H9 (cell line): ENCODE measurements at regions not wholly inside any gene's neighbourhood (a gene's known extent, or its start where the extent isn't known, plus 50 kb on each side); places are given as distances from the start of the nearest gene placed in this dataset.

ENCODE experiments used
- DNase-seq: peaks from one replicate; pipeline ENCODE4 v3.0.0-alpha.2; 2017
- H2AFZ ChIP-seq: one replicate; pipeline ENCODE4 v1.6.1; 2013; ENCODE audit warnings: mild to moderate bottlenecking, low read length, control low read depth, moderate library complexity
- H2AK5ac ChIP-seq: 2 replicates; pipeline ENCODE4 v1.6.1; 2013; ENCODE audit warnings: low read length, control low read depth, mixed read lengths; ENCODE audit not compliant: insufficient read length
- H2BK120ac ChIP-seq: one replicate; pipeline ENCODE4 v1.6.1; 2013; ENCODE audit warnings: low read depth, mild to moderate bottlenecking, low read length, control low read depth, inconsistent platforms; ENCODE audit not compliant: poor library complexity, severe bottlenecking
- H2BK12ac ChIP-seq: 2 replicates; pipeline ENCODE4 v1.6.1; 2013; ENCODE audit warnings: low read length, control low read depth, mixed read lengths, low read depth; ENCODE audit not compliant: insufficient read length
- H2BK15ac ChIP-seq: 2 replicates; pipeline ENCODE4 v1.6.1; 2013; ENCODE audit warnings: low read depth, low read length, control low read depth
- H2BK20ac ChIP-seq: one replicate; pipeline ENCODE4 v1.6.1; 2013; ENCODE audit warnings: low read depth, mild to moderate bottlenecking, low read length, control low read depth, inconsistent platforms; ENCODE audit not compliant: poor library complexity, severe bottlenecking
- H2BK5ac ChIP-seq: 2 replicates; pipeline ENCODE4 v1.6.1; 2013; ENCODE audit warnings: low read length, control low read depth, mixed read lengths; ENCODE audit not compliant: insufficient read length
- H3K14ac ChIP-seq: 2 replicates; pipeline ENCODE4 v1.6.1; 2013; ENCODE audit warnings: low read length, control low read depth; ENCODE audit not compliant: insufficient read depth
- H3K18ac ChIP-seq: 2 replicates; pipeline ENCODE4 v1.6.1; 2013; ENCODE audit warnings: low read depth, mild to moderate bottlenecking, mixed read lengths, low read length, control low read depth; ENCODE audit not compliant: insufficient read length
- H3K23ac ChIP-seq: 2 replicates; pipeline ENCODE4 v1.6.1; 2013; ENCODE audit warnings: low read length, control low read depth, mixed read lengths, low read depth; ENCODE audit not compliant: insufficient read length
- H3K23me2 ChIP-seq: 2 replicates; pipeline ENCODE4 v1.6.1; 2013; ENCODE audit warnings: low read depth, mild to moderate bottlenecking, mixed read lengths, low read length, control low read depth; ENCODE audit not compliant: insufficient read length, poor library complexity, severe bottlenecking
- H3K27ac ChIP-seq: 2 replicates; pipeline ENCODE4 v1.5.1; 2013; ENCODE audit warnings: low read length, control low read depth, mixed read lengths, low read depth; ENCODE audit not compliant: insufficient read length
- H3K27me3 ChIP-seq: 2 replicates; pipeline ENCODE4 v1.6.1; 2013; ENCODE audit warnings: low read length, control low read depth, inconsistent platforms; ENCODE audit not compliant: insufficient read depth
- H3K4ac ChIP-seq: 2 replicates; pipeline ENCODE4 v1.6.1; 2013; ENCODE audit warnings: low read depth, mild to moderate bottlenecking, control low read depth, inconsistent platforms, low read length, moderate library complexity
- H3K4me1 ChIP-seq: 2 replicates; pipeline ENCODE4 v1.6.1; 2013; ENCODE audit warnings: low read length, control low read depth, inconsistent platforms; ENCODE audit not compliant: insufficient read depth
- H3K4me2 ChIP-seq: 2 replicates; pipeline ENCODE4 v1.6.1; 2013; ENCODE audit warnings: low read length, control low read depth, mixed read lengths; ENCODE audit not compliant: insufficient read length, insufficient read depth
- H3K56ac ChIP-seq: 2 replicates; pipeline ENCODE4 v1.6.1; 2013; ENCODE audit warnings: low read depth, mild to moderate bottlenecking, mixed read lengths, low read length, control low read depth; ENCODE audit not compliant: insufficient read length
- H3K79me1 ChIP-seq: 2 replicates; pipeline ENCODE4 v1.6.1; 2013; ENCODE audit warnings: low read depth, mild to moderate bottlenecking, moderate library complexity, low read length, control low read depth, inconsistent platforms; ENCODE audit not compliant: insufficient read depth, poor library complexity, severe bottlenecking
- H3K79me2 ChIP-seq: 2 replicates; pipeline ENCODE4 v1.6.1; 2013; ENCODE audit warnings: low read length, control low read depth, inconsistent platforms; ENCODE audit not compliant: insufficient read depth
- H3K9ac ChIP-seq: 2 replicates; pipeline ENCODE4 v1.6.1; 2013; ENCODE audit warnings: low read length, control low read depth, mixed read lengths; ENCODE audit not compliant: insufficient read length; ENCODE audit errors: extremely low read depth
- H3K9me3 ChIP-seq: one replicate; pipeline ENCODE4 v1.6.1; 2013; ENCODE audit warnings: low read depth, low read length, inconsistent platforms; ENCODE audit not compliant: control insufficient read depth
- H3T11ph ChIP-seq: one replicate; pipeline ENCODE4 v1.6.1; 2013; ENCODE audit warnings: mild to moderate bottlenecking, low read length, control low read depth, inconsistent platforms
- H4K20me1 ChIP-seq: one replicate; pipeline ENCODE4 v1.6.1; 2013; ENCODE audit not compliant: control insufficient read depth, insufficient read length, insufficient read depth
- H4K5ac ChIP-seq: 2 replicates; pipeline ENCODE4 v1.6.1; 2013; ENCODE audit warnings: low read depth, mild to moderate bottlenecking, mixed read lengths, low read length, control low read depth; ENCODE audit not compliant: insufficient read length
- H4K8ac ChIP-seq: replicated peaks from 2 replicates; pipeline ENCODE4 v1.6.1; 2013; ENCODE audit warnings: low read length, control low read depth, mixed read lengths, low read depth; ENCODE audit not compliant: insufficient read length
- H4K91ac ChIP-seq: 2 replicates; pipeline ENCODE4 v1.6.1; 2013; ENCODE audit warnings: low read depth, mild to moderate bottlenecking, moderate library complexity, mixed read lengths, low read length, control low read depth; ENCODE audit not compliant: insufficient read length
- H3K27ac Mint-ChIP-seq, 3 experiments: 2 replicates in 2 of 3; 3 replicates in 1 of 3; pipeline ENCODE4 v1.8.0; 2020 to 2021; ENCODE audit warnings: mixed read lengths in 3 of 3, mild to moderate bottlenecking in 1 of 3, moderate library complexity in 1 of 3
- H3K27me3 Mint-ChIP-seq: 2 replicates; pipeline ENCODE4 v1.8.0; 2021; ENCODE audit warnings: low read depth, mild to moderate bottlenecking, moderate library complexity, mixed read lengths
- H3K36me3 Mint-ChIP-seq, 3 experiments: 2 replicates in 2 of 3; 3 replicates in 1 of 3; pipeline ENCODE4 v1.8.0; 2020 to 2021; ENCODE audit warnings: low read depth in 3 of 3, mixed read lengths in 3 of 3; ENCODE audit not compliant: insufficient read depth in 1 of 3
- H3K4me1 Mint-ChIP-seq, 2 experiments: 2 replicates each; pipeline ENCODE4 v1.8.0; 2020; ENCODE audit warnings: mixed read lengths in 2 of 2
- H3K4me3 Mint-ChIP-seq, 2 experiments: 2 replicates in 1 of 2; 3 replicates in 1 of 2; pipeline ENCODE4 v1.8.0; 2020 to 2021; ENCODE audit warnings: mild to moderate bottlenecking in 2 of 2, mixed read lengths in 2 of 2, moderate library complexity in 1 of 2
- H3K9me3 Mint-ChIP-seq, 2 experiments: 2 replicates in 1 of 2; 3 replicates in 1 of 2; pipeline ENCODE4 v1.8.0; 2020; ENCODE audit warnings: mild to moderate bottlenecking in 2 of 2, mixed read lengths in 2 of 2, moderate library complexity in 1 of 2
- WGBS: extraction: QIAGEN DNeasy Blood & Tissue Kit; methylation state at CpG from one replicate; pipeline ENCODE4 v1.1.7; 2013; ENCODE audit warnings: missing lambda C conversion rate, low lambda C conversion rate, mixed read lengths; ENCODE audit not compliant: insufficient read length; ENCODE audit errors: extremely low coverage; 5-methylcytosine and 5-hydroxymethylcytosine counted together
- TF ChIP-seq, protein P1 (sequence below): fragments of 200-600 bp; sonication (generic); conservative IDR thresholded peaks from 3 replicates; pipeline ENCODE4 v1.8.0; 2021; ENCODE audit warnings: antibody characterized with exemption, mild to moderate bottlenecking

DNA sequence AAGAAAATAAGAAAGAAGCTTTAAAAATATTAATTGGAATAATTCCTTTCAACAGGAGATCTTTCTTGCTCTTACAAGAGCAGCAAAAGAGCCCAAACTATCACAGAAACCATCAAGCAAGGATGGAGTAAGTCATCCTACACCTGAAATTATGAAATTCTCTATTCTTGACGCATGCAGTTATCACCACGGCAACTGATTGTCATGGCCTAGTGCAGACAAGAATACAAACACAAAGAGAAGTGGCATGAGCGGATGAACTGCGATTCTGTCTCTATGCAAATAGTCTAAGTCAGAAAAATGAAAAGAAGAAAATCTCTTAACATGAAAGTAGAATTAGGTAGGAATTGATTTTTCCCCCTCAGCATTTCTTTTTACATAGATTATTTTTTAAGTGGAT, 54.8 kb upstream of the SLC35B4 start:
- Mint-ChIP-seq H3K36me3 (no peaks in the 10 kb centered on the region; a peak in 1 of 7 replicates), H3K9me3 (peaks cover 0 to 6% of the 10 kb centered on the region in 2 experiments; a peak in 1 of 5 replicates), H3K27me3 (peaks cover 23% of the 10 kb centered on the region), H3K4me1 (no peaks in the 10 kb centered on the region; a peak in 1 of 4 replicates), H3K4me3 (no peak overlapping the region), H3K27ac (no peak overlapping the region)
- H4K5ac ChIP-seq, result no peak overlapping the region
- H4K91ac ChIP-seq, result no peak overlapping the region
- no peaks in the 10 kb centered on the region for H3K27me3 ChIP-seq
- no peak overlapping the region for H3K23ac ChIP-seq
- H2BK20ac ChIP-seq, result no peak overlapping the region
- no CpG with 5 or more reads among the region's 4 CpGs for WGBS
- no peak overlapping the region for H2BK15ac ChIP-seq
- no peak overlapping the region for H3K9ac ChIP-seq
- no peak overlapping the region for H2BK120ac ChIP-seq
- H3K18ac ChIP-seq, result no peak overlapping the region
- H2BK12ac ChIP-seq, result no peak overlapping the region
- no peaks in the 10 kb centered on the region for H4K20me1 ChIP-seq
- H3K14ac ChIP-seq, result no peak overlapping the region
- no peak overlapping the region for H3T11ph ChIP-seq
- no peaks in the 10 kb centered on the region for H3K79me2 ChIP-seq
- TF ChIP-seq, protein P1, sequence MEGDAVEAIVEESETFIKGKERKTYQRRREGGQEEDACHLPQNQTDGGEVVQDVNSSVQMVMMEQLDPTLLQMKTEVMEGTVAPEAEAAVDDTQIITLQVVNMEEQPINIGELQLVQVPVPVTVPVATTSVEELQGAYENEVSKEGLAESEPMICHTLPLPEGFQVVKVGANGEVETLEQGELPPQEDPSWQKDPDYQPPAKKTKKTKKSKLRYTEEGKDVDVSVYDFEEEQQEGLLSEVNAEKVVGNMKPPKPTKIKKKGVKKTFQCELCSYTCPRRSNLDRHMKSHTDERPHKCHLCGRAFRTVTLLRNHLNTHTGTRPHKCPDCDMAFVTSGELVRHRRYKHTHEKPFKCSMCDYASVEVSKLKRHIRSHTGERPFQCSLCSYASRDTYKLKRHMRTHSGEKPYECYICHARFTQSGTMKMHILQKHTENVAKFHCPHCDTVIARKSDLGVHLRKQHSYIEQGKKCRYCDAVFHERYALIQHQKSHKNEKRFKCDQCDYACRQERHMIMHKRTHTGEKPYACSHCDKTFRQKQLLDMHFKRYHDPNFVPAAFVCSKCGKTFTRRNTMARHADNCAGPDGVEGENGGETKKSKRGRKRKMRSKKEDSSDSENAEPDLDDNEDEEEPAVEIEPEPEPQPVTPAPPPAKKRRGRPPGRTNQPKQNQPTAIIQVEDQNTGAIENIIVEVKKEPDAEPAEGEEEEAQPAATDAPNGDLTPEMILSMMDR, result no peak
- no peak for DNase-seq
- H2AFZ ChIP-seq, result no peak overlapping the region
- H3K4me1 ChIP-seq, result no peaks in the 10 kb centered on the region
- no peaks in the 10 kb centered on the region for H3K9me3 ChIP-seq
- H3K4me2 ChIP-seq, result no peak overlapping the region
- no peak overlapping the region for H2AK5ac ChIP-seq
- H3K56ac ChIP-seq, result no peak overlapping the region
- no peak overlapping the region for H3K27ac ChIP-seq
- H3K4ac ChIP-seq, result no peak overlapping the region
- no peaks in the 10 kb centered on the region for H3K23me2 ChIP-seq
- no peak overlapping the region for H4K8ac ChIP-seq
- no peak overlapping the region for H2BK5ac ChIP-seq
- H3K79me1 ChIP-seq, result no peaks in the 10 kb centered on the region
